ENCODE measurements at regions not wholly inside any gene's neighbourhood (a gene's known extent, or its start where the extent isn't known, plus 50 kb on each side); places are given as distances from the start of the nearest gene placed in this dataset.

- no peak for DNase-seq
Observed at GRCh38 chr9:38119560-38120236, 50.7 kb upstream of the SHB start.

- no peak for DNase-seq
Observed at GRCh38 chr9:38118862-38119438, 49.9 kb upstream of the SHB start.
